ENCODE measurements at regions not wholly inside any gene's neighbourhood (a gene's known extent, or its start where the extent isn't known, plus 50 kb on each side); places are given as distances from the start of the nearest gene placed in this dataset.

DNA sequence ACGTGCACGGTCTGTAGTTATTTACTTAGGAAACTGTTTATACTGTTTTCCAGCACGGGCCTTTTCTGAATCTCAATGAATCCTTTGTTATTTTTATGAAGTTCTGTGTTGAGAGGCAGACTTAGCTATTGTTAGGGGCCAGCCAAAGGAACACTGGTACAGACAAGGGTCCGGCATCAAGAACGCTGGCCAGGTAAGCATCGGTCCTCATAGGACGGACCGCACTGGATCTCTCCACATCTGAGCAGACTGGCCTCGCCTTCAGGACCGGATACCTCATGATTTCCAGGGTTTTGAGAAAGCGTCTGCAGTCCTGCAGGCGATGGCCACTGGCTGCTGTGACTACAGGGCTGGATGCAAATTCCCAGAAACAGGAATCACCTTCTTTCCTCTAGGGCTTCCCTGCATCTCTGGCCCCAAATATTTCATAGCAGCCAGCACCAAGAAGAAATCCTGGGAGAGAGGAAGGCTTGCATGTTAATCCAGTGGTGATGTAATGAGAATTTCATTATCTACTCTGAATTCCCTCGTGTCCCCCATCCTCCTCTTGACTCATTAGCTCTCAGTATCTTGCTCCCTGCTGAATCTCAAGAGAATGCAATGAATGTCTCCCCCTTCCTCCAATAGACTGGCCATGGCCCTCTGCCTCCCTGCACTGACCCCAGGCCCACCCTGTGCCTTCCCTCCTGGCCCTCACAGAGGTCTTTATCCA, 325.4 kb upstream of the NPVF start:
- TF ChIP-seq, protein P1, sequence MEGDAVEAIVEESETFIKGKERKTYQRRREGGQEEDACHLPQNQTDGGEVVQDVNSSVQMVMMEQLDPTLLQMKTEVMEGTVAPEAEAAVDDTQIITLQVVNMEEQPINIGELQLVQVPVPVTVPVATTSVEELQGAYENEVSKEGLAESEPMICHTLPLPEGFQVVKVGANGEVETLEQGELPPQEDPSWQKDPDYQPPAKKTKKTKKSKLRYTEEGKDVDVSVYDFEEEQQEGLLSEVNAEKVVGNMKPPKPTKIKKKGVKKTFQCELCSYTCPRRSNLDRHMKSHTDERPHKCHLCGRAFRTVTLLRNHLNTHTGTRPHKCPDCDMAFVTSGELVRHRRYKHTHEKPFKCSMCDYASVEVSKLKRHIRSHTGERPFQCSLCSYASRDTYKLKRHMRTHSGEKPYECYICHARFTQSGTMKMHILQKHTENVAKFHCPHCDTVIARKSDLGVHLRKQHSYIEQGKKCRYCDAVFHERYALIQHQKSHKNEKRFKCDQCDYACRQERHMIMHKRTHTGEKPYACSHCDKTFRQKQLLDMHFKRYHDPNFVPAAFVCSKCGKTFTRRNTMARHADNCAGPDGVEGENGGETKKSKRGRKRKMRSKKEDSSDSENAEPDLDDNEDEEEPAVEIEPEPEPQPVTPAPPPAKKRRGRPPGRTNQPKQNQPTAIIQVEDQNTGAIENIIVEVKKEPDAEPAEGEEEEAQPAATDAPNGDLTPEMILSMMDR (IDR thresholded peaks at IDR 0.05) = no peak
- TF ChIP-seq EZH2 (IDR thresholded peaks at IDR 0.05; ENCODE audit: borderline replicate concordance, insufficient read depth, low read depth, low read length, poor library complexity, severe bottlenecking) = no peak
